GM18867 (cell line): ENCODE measurements at regions not wholly inside any gene's neighbourhood (a gene's known extent, or its start where the extent isn't known, plus 50 kb on each side); places are given as distances from the start of the nearest gene placed in this dataset.

ENCODE experiments used
- ATAC-seq: cut with Tn5 transposase; IDR thresholded peaks from one replicate; pipeline ENCODE4 v1.9.1; 2021; ENCODE audit warnings: mild to moderate bottlenecking, moderate library complexity; ENCODE audit not compliant: unreplicated experiment

DNA sequence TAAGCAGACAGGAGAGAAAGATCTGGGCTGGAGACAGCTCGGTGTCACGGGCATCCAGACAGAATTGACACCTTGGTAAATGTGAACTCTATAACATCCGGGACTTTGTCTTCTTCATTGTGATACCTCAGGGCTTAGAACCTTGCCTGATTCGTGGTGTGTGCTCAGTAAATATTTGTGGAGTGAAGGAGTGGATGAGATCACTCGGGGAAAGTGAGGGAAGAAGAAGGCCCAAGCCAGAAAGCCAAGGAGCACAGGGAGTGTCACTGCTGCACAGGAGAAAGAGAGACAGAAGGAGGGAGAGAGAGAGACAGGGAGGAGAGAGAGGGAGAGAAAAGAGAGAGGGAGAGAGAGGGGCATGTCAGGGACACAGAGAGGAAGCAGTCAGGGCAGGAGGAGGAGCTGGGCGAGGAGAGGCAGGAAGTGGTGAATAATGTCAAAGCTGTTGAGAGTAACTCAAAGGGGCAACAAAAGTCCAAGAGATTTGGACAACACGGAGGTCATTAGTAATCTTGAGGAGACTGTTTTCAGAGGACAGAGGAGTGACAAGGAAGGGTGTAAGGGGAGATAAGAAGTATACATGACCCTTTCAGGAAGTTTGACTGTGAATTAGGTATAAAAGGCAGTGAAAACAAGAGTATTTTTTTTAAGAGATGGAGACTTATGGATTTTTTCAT, 141.6 kb upstream of the MAX start:
- no peak for ATAC-seq

DNA sequence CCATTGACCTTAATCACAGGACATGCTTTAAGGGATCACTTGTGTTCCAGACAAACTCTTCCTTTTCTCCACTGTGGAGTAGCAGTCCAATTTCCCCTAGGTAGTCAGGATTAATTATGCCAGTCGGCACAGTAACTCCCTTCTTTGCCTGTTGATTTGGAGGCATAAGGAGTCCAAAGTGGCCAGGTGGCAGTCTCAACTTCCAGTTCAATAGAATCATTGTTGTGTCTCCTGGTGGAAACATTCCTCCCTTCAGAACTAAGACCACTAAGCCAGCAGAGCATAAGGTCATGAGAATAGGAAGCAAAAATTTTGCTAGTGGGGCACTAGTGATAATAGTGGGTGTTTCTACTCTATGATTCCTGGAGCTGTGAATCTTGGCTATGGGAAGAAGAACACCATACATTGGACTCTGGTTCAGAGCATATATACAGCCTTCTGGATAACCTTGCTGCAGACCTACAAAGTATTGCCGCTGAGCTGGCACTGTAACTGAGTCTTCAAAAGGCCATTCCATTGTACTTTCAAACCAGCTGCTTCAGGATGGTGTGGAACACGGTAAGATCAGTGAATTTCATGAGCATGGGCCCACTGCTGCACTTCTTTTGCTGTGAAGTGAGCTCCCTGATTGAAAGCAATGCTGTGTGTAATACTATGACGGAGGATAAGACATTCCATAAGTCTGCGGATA, 147.3 kb upstream of the MAX start:
- no peak for ATAC-seq

GRCh38 chr14:65250162-65250495, 147.8 kb upstream of the MAX start:
- ATAC-seq, result no peak

- ATAC-seq, result no peak
Measured at GRCh38 chr14:65251213-65251612, 148.9 kb upstream of the MAX start.

DNA sequence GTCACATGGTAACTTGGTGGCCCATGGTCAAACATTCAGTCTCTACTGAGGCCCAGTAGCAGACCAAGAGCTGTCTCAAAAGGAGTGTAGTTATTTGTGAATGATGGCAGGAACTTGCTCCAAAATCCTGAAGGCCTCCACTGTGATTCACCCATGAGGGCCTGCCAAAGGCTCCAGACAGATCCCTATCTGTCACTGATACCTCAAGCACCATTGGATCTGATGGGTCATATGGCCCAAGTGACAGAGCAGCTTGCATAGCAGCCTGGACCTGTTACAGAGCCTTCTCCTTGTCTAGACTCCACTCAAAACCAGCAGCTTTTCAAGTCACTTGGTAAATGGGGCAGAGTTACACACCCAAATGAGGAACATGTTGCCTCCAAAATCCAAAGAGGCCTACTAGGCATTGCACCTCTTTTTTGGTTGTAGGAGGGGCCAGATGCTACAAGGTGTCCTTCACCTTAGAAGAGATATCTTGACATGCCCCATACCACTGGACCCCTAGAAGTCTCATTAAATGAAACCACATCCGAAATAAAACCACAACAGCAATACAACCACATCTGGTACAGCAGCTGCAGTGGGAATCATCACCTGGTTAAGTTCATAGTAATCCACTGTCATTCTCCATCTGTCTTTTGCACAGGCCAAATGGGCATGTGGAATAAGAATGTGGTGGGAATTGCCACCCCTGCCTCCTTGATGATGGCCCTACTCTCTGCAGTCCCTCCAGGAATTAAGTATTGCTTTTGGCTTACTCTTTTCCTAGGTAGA, 150.4 kb upstream of the MAX start:
- no peak for ATAC-seq

DNA sequence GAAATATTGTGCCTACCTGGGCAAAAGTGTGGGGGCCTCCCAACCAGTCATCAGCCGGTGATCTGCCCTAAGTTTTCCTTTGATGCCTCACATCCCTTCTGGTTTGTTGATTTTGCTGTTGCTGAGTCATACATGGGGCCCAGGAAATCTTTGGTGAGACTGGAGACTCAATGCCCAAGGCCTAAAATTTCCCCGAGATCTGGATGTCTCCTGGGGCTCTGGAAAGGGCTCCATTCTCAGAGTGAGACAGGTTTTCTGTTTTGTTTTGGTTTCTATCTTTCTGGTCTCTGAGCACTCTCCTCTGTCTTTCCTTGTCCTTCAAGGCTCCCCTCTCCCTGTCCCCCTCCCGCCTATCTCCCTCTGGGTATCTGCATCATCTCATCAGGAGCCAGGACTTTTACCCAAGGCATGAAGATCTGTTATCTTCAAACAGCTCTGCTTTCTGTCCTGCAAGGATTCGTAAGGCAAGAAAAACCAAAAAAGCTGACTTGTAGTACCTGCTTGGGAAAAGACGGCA, 152.8 kb upstream of the MAX start:
- no peak for ATAC-seq

DNA sequence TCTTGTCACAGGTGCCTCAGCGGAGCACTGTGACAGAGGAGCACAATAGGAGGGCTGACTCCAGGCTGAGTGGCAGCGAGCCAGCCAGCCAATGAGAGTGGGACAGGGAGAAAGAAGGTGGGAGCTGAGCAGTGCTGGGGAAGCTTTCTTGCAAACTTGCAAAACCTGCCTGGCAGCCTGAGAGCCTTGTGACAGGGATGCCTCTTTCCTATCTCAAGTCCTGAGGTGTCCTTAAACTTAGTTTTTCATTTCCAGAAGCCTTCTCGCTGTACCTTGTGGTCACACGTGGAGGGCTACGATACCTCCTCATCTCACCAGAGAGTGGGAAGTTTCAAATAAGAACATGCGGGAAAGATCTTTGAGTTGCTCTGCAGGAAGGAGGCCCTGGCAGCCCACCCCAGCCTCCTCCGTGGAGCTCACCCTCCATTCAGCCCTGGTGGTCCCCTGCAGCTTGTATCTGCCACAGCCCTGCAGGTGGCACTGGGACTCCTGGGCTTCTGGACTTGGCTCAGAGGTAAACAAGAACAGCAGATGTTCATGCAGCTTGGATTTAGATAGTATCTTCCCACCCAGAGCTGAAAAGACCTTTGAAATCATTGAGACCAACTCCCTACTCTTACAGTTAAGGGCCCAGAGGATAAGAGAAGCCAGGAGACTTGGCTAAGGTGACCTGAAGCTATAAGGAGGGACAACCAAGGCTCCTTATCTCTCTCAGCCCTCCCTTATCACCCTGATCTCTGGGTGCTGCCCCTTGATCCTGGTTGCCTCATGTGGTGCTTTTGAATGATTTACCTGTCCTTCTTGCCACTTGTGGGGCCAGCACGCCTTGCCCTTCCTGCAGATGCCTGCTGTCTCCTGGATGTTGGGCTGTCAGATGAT, 153.5 kb upstream of the MAX start:
- ATAC-seq, result no peak

- ATAC-seq, result no peak
Measured at GRCh38 chr14:65256714-65257113, 154.4 kb upstream of the MAX start.

GRCh38 chr14:65257425-65257824, 155.1 kb upstream of the FUT8 start:
- no peak for ATAC-seq

DNA sequence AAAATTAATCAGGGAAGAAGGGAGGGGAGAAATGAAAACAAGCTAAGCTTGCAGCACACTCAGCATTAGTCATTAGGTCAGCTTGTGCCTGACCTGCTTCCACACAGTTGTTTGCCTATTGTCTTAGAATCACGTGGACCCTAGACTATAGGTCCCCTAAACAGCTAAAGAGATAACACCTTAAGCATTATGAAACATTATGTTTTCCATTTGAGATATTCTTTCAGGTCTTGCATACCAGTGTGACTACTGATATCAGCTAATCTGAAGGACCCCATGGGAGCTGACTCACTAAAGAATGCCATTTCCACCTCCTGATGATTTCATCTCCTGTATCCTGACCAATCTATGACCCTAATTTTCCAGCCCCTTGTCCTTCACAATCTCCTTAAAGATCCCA, 154.1 kb upstream of the FUT8 start:
- no peak for ATAC-seq

DNA sequence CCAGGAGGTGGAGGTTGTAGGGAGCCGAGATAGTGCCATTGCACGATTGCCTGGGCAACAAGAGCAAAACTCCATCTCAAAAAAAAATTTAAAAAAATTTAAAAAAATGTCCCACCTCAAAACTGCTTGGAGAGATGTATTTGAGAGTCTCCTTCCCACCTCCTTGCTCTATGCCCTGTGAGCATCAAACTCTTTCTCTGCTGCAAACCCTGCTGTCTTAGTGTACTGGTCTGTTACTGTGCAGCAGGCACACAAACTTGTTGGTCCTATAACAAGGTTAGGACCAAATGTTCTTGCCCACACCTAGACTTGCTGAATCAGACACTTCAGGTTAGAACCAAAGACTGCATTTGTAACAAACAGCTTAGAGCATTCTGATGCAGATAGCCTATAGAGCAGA, 153.5 kb upstream of the FUT8 start:
- ATAC-seq, result no peak

- ATAC-seq, result no peak
Measured at GRCh38 chr14:65260786-65261185, 151.7 kb upstream of the FUT8 start.

- ATAC-seq, result no peak
Measured at GRCh38 chr14:65261425-65261920, 151.1 kb upstream of the FUT8 start.

DNA sequence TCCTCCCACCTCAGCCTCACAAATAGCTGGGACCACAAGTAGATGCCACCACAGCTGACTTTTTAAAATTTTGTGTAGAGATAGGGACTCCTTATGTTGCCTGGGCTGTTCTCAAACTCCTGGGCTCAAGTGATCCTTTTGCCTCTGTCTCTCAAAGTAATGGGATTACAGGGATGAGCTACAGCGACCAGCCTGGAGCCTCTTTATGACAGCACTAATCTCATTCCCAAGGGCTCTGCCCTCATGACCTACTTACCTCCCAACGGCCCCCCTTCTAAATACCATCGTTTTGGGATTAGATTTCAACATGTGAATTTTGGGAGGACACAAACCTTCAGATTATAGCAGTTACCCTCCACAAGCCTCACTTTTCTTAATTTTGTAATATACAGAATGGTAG, 150.6 kb upstream of the FUT8 start:
- ATAC-seq, result no peak

GRCh38 chr14:65263177-65263788, 149.2 kb upstream of the FUT8 start:
- ATAC-seq, result no peak

GRCh38 chr14:65267856-65268255, 144.7 kb upstream of the FUT8 start:
- no peak for ATAC-seq

- ATAC-seq, result no peak
Measured at GRCh38 chr14:65268594-65268993, 143.9 kb upstream of the FUT8 start.

GRCh38 chr14:65269732-65270131, 142.8 kb upstream of the FUT8 start:
- ATAC-seq, result no peak

DNA sequence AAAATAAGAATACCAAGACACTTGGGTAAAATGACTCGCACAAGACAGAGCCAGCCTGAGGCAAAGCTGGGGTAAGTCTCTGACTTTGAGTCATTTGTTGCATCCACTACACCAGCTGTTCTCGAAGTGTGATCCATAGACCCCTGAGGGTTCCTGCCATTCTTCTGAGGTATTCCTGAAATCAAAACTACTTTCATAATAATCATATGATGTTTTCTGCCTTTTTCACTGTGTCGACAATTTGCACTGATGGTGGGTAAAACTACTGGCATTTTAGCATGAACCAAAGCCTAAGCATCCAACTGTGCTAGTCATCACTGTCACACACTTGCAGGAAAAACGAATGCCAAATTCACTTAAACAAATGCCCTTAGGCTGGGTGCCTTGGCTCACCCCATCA, 135.5 kb upstream of the FUT8 start:
- ATAC-seq, result no peak

GRCh38 chr14:65277580-65278270, 134.8 kb upstream of the FUT8 start:
- no peak for ATAC-seq
